ENCODE measurements at regions not wholly inside any gene's neighbourhood (a gene's known extent, or its start where the extent isn't known, plus 50 kb on each side); places are given as distances from the start of the nearest gene placed in this dataset.

DNA sequence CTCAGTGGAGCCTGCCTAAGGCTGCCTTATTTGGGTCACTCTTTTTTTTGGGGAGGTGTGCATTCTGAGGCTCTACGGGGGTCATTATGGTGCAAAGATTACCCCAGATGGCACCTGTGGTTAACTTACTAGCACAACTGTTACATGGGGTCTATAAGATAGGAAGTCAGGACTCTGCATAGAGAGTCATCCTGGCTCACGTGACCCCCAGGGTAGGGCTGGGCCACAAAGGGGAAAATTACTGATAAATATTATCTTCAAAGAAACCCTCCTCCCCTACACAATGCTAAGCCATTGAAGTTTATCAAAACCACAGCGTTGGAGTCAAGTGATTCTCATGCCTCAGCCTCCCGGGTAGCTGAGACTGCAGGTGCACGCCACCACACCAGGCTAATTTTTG is 397.1 kb downstream of the MN1 start:
- TF ChIP-seq ASH2L (IDR thresholded peaks at IDR 0.05; ENCODE audit: low read length), result no peak
- TF ChIP-seq EZH2 (IDR thresholded peaks at IDR 0.05; ENCODE audit: low read depth, low read length, severe bottlenecking), result no peak
- TF ChIP-seq CTCF (IDR thresholded peaks at IDR 0.05; ENCODE audit: control extremely low read depth in 1 of 3, insufficient read depth in 1 of 3, low read depth in 1 of 3, low read length in 3 of 3), result no peak
- TF ChIP-seq SUZ12 (IDR thresholded peaks at IDR 0.05; ENCODE audit: low read length), result no peak
- TF ChIP-seq JUN (IDR thresholded peaks at IDR 0.05; ENCODE audit: low read depth, low read length), result no peak
- no peak for TF ChIP-seq EP300 (IDR thresholded peaks at IDR 0.05; ENCODE audit: borderline replicate concordance in 1 of 2, low read depth in 2 of 2, low read length in 2 of 2)
- TF ChIP-seq POLR2A (IDR thresholded peaks at IDR 0.05; ENCODE audit: control extremely low read depth in 1 of 2, low read depth in 2 of 2, low read length in 2 of 2), result no peak
- no peak for TF ChIP-seq RAD21 (IDR thresholded peaks at IDR 0.05 in 1 of 2, conservative IDR thresholded peaks at IDR 0.05 in 1 of 2; ENCODE audit: low read depth in 2 of 2, low read length in 2 of 2)
- no peak for TF ChIP-seq TAF1 (IDR thresholded peaks at IDR 0.05; ENCODE audit: low read depth, low read length)
- TF ChIP-seq MAFK (IDR thresholded peaks at IDR 0.05; ENCODE audit: low read depth, low read length), result no peak
- no peak for TF ChIP-seq SIN3A (conservative IDR thresholded peaks at IDR 0.05 in 1 of 2, IDR thresholded peaks at IDR 0.05 in 1 of 2; ENCODE audit: low read depth in 1 of 2, low read length in 2 of 2)
- no peak for TF ChIP-seq ZNF274 (IDR thresholded peaks at IDR 0.05; ENCODE audit: borderline replicate concordance, extremely low read depth, low read length)
- no peak for TF ChIP-seq JUND (IDR thresholded peaks at IDR 0.05; ENCODE audit: low read length)
- TF ChIP-seq SRF (IDR thresholded peaks at IDR 0.05; ENCODE audit: low read depth, low read length), result no peak

Data from H1 (cell line).